ENCODE measurements at regions not wholly inside any gene's neighbourhood (a gene's known extent, or its start where the extent isn't known, plus 50 kb on each side); places are given as distances from the start of the nearest gene placed in this dataset.

DNA sequence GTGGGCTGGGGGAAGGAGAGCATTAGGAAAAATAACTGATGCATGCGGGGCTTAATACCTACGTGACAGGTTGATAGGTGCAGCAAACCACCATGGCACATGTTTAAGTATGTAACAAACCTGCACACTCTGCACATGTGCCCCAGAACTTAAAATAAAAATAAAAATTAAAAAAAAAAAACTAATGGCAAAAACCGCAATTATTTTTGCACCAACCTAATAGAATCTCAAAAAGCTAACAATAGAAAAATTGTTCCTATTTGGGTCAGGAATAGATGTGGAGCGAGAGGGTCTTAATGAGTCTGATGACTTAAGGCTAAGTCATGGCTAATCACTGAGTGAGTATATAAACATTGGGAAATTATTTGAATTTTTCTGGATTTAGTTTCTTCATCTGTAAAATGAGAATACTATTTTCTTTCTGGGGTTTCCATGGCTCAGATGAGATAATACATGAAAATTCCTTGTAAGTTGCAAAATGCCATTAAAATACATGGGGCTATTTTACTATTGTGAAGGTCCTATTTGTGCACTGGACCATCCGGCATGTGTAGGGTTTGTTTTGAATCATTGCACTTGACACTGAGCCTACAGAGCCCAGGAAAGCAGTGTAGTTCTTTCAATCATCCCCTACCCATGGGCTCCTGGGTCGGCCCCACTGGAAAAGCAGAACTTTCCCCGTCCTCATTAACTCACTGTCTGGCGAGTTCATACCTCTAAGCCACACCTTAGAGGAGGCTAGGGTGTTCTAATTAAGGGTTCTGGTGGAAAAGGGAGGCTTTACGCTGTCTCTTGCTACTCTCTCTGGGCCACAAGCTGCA lies 164.1 kb upstream of the NTF3 start:
- TF ChIP-seq, protein P1, sequence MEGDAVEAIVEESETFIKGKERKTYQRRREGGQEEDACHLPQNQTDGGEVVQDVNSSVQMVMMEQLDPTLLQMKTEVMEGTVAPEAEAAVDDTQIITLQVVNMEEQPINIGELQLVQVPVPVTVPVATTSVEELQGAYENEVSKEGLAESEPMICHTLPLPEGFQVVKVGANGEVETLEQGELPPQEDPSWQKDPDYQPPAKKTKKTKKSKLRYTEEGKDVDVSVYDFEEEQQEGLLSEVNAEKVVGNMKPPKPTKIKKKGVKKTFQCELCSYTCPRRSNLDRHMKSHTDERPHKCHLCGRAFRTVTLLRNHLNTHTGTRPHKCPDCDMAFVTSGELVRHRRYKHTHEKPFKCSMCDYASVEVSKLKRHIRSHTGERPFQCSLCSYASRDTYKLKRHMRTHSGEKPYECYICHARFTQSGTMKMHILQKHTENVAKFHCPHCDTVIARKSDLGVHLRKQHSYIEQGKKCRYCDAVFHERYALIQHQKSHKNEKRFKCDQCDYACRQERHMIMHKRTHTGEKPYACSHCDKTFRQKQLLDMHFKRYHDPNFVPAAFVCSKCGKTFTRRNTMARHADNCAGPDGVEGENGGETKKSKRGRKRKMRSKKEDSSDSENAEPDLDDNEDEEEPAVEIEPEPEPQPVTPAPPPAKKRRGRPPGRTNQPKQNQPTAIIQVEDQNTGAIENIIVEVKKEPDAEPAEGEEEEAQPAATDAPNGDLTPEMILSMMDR (conservative IDR thresholded peaks at IDR 0.05; ENCODE audit: low read depth) = no peak
- H3K27ac ChIP-seq = no peak overlapping the region
- POLR2A ChIA-PET (ENCODE audit: low non-redundant PET) = no interaction called here
- DNase-seq (ENCODE audit: low spot score) = no peak
- CTCF ChIA-PET = no interaction called here

DNA sequence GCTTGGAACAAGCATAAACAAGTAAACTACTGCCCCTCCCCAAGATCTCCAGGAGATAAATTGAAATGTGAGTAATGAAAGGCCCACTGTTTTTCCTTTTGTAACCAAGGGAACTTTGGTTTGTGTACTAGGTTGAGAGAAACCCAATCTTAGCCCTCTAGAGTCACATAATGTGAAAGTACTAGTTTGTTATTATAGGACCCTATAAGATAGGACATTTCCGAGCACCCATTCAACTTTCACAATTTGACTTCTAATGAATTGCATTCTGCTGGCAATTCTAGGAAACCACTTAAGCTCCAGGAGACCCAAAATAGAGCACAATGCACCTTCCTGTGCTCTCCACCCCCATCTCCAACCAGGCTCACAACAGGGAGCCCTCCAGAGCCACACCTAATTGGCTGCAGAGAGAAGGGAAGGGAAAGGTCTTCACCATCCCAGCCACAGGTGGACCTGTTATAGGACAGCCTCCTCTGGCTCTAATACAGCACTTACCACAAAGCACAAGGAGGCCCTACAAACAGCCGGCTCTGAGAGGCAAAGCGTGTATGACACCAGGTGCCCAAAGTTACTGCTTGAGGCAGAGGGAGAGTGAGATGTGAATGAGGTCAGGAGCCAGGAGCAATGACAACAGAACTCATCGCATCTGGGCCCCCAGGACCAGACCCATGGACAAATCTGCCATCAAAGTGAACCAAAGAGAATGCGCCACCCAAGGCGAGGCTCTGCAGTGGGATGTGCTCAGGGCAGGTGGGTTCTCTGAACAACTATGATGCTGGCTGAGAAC lies 163.3 kb upstream of the NTF3 start:
- DNase-seq (ENCODE audit: low spot score) = no peak
- POLR2A ChIA-PET (ENCODE audit: low non-redundant PET) = interaction anchor here (0.7 kb wide), 1 partner anchor 16 kb away, joined by 5 read pairs; no protein-coding TSS in a partner anchor
- CTCF ChIA-PET = no interaction called here

DNA sequence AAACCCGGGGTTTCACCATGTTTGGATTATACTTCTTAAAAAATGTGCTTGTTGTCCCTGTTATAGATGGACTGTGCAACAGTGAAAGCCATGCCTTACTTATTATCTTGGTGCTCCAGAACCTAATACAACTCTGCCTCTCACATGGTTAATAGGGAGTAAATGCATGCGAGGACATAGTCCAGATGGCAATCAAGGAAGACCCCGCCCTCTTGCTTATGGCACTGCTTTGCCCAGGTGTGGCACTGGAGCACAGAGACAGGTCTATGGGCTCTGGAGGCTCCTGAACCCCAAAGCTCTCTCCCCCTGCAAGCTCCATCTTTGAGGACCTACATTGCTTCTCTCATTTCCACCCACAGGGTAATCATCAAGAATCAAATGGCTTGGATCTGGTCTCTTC lies 162.1 kb upstream of the NTF3 start:
- no peak for DNase-seq (ENCODE audit: low spot score)
- ChIA-PET CTCF (no interaction called here), POLR2A (ENCODE audit: low non-redundant PET) (no interaction called here)
- TF ChIP-seq, protein P1 (conservative IDR thresholded peaks at IDR 0.05; ENCODE audit: low read depth) = no peak
- no peak overlapping the region for H3K27ac ChIP-seq

More for the DNA sequence above, 163.3 kb upstream of the NTF3 start:
- no peak overlapping the region for H3K27ac ChIP-seq
- TF ChIP-seq, protein P1 (conservative IDR thresholded peaks at IDR 0.05; ENCODE audit: low read depth) = no peak

DNA sequence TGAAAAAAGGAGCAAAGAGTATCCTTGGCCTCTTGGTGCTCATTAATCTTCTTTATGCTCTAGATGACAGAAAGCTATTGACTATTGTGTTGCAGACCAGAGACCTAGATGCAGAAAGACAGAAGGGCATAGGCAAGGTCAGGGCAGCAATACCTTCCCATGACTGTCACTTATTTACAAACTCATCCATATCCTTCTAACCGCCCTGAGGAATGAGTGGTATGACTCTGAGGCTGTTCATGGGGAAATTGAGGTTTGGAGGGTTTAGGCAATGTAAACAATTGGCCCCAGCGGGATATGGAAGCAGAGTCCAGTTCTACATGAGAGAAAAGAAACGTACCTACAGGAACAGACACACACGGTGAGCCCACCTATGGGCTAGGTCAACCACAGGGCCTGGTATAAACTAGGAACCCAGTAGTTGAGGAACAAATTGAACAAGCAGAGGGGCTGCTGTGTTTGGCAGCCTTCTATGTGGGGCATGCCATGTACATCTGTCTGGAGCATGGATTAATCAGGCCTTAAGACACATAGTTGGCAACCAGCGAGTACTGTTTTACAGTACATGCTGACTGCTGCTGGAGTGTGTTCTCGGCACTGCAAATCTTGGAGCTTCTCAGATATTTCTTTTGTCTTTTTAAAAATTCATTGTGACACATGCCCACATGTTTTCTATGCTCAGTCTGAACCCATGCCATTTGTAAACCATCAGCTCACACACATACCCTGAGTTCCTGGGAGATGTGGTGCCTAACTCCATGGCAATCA lies 159.7 kb upstream of the NTF3 start:
- ChIA-PET CTCF (no interaction called here), POLR2A (ENCODE audit: low non-redundant PET) (no interaction called here)
- DNase-seq (ENCODE audit: low spot score) = no peak
- no peak overlapping the region for H3K27ac ChIP-seq
- TF ChIP-seq, protein P1 (conservative IDR thresholded peaks at IDR 0.05; ENCODE audit: low read depth) = no peak

DNA sequence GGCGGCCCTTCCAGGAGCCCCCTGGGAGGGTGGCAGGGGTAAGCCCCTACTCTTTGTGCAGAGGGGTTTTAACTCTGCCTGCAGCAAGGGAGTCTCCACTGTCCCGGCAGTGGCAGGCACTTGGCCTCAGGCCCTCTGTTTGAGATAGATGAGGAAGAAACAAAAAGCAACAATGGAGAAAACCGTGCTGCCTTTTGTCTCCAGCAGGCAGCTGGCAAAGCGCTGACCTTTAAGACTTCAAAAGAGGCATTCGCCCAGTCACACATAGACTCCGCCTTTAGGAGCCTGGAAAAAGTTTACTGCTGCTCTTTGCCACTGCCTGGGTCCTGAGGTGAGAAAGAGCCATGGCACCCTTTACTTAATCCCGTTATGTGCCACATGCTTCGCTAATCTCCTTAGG lies 158.2 kb upstream of the NTF3 start:
- no peak overlapping the region for H3K27ac ChIP-seq
- POLR2A ChIA-PET (ENCODE audit: low non-redundant PET) = no interaction called here
- DNase-seq (ENCODE audit: low spot score) = no peak
- CTCF ChIA-PET = no interaction called here
- TF ChIP-seq, protein P1 (conservative IDR thresholded peaks at IDR 0.05; ENCODE audit: low read depth) = no peak

DNA sequence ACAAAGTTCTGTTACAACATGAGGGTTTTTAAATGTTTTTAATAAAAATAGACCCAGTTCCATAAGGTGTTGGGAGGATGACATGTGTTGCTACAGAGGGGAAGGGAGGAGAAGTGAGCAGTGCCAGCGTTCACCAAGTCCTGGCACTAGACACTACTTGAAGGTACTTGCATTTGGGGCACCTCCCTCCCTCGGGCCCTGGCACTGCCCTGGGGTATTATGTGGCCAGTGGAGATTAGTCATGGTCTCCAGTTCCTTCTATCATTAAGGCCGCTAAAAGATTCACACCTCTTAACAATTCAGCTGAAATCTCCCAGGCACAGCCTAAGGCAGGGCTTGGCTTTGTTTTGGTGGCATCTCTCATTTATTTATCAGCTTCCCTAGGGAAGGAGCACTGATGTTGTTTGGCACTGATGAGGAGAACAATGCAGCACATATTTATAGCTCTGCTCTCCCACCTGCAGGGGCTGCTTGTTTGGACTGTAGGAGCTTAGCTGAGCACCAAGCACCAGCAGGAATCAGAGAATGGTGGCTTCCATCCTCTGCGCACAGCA lies 155.5 kb upstream of the NTF3 start:
- TF ChIP-seq, protein P1 (conservative IDR thresholded peaks at IDR 0.05; ENCODE audit: low read depth) = no peak
- ChIA-PET POLR2A (ENCODE audit: low non-redundant PET) (no interaction called here), CTCF (interaction anchor here (0.7 to 0.8 kb wide), 2 partner anchors 49 to 196 kb away, joined by 4 read pairs; no protein-coding TSS in a partner anchor)
- DNase-seq (ENCODE audit: low spot score) = no peak
- H3K27ac ChIP-seq = no peak overlapping the region
